B cell (primary cell): ENCODE measurements at regions not wholly inside any gene's neighbourhood (a gene's known extent, or its start where the extent isn't known, plus 50 kb on each side); places are given as distances from the start of the nearest gene placed in this dataset.

ENCODE experiments used
- CTCF ChIP-seq: fragments of 200-600 bp; IDR thresholded peaks from one replicate; pipeline ENCODE4 v1.8.0; 2022; ENCODE audit warnings: antibody characterized with exemption, mild to moderate bottlenecking
- EZH2 ChIP-seq: IDR thresholded peaks from 2 replicates; pipeline ENCODE4 v1.6.1; 2012; ENCODE audit warnings: borderline replicate concordance, low read depth, mild to moderate bottlenecking, moderate library complexity, low read length; ENCODE audit not compliant: insufficient read depth, poor library complexity, severe bottlenecking

GRCh38 chr12:124637163-124637562, 69.8 kb upstream of the NCOR2 start:
- TF ChIP-seq CTCF = no peak
- TF ChIP-seq EZH2 = no peak
